ENCODE measurements at regions not wholly inside any gene's neighbourhood (a gene's known extent, or its start where the extent isn't known, plus 50 kb on each side); places are given as distances from the start of the nearest gene placed in this dataset.

DNA sequence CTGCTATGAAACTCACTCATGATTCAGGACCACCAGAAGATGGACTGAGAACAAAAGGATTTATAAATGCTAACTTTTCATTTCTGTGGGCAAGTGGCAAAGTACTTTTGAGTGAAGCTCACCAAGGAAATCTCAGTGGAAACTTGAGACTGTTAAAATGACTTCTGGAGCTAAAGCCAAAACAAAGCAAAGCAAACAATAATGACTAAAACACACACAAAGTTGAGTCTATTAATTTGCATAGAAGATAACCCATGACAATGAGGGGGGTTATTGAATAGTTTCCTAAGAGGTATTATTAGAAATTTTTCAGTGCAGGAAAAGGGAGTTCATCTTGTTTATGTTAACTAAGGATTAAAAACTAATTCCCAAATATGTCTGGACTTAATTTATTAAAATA, 612.8 kb upstream of the FAM174A start:
- TF ChIP-seq CTCF (IDR thresholded peaks at IDR 0.05) (no peak), YY1 (IDR thresholded peaks at IDR 0.05; ENCODE audit: low read depth) (no peak), RCOR1 (IDR thresholded peaks at IDR 0.05; ENCODE audit: low read length) (no peak), SIN3A (IDR thresholded peaks at IDR 0.05; ENCODE audit: borderline replicate concordance, low read depth, low read length) (no peak), EZH2phosphoT487 (IDR thresholded peaks at IDR 0.05; ENCODE audit: borderline replicate concordance, low read depth) (no peak), POLR2AphosphoS5 (IDR thresholded peaks at IDR 0.05; ENCODE audit: low read depth, low read length) (no peak), MXI1 (IDR thresholded peaks at IDR 0.05; ENCODE audit: low read depth, low read length) (no peak), NFIC (IDR thresholded peaks at IDR 0.05; ENCODE audit: borderline replicate concordance) (no peak), GATA2 (CRISPR knock-in tag; IDR thresholded peaks at IDR 0.05) (no peak), EP300 (IDR thresholded peaks at IDR 0.05; ENCODE audit: borderline replicate concordance in 1 of 2, low read depth in 1 of 2, low read length in 1 of 2) (no peak)

All from SK-N-SH (cell line).